ENCODE measurements at regions not wholly inside any gene's neighbourhood (a gene's known extent, or its start where the extent isn't known, plus 50 kb on each side); places are given as distances from the start of the nearest gene placed in this dataset.

GRCh38 chr10:4557469-4557868 is 268.5 kb upstream of the AKR1E2 start:
- TF ChIP-seq CTCF (IDR thresholded peaks at IDR 0.05) (no peak), EP300 (IDR thresholded peaks at IDR 0.05) (no peak)
